Loucy (cell line): ENCODE measurements at regions not wholly inside any gene's neighbourhood (a gene's known extent, or its start where the extent isn't known, plus 50 kb on each side); places are given as distances from the start of the nearest gene placed in this dataset.

Experiments used
- H2AFZ ChIP-seq: fragments of 200-600 bp; sonication (generic); 2 replicates; pipeline ENCODE4 v1.6.0; 2016; ENCODE audit warnings: antibody characterized with exemption, mild to moderate bottlenecking, low read length, moderate library complexity
- H3F3A ChIP-seq: fragments of 200-600 bp; 2 replicates; pipeline ENCODE4 v1.6.0; 2016; ENCODE audit warnings: antibody characterized with exemption, low read depth, mild to moderate bottlenecking
- H3K27me3 ChIP-seq: fragments of 200-600 bp; sonication (generic); 2 replicates; pipeline ENCODE4 v1.6.1; 2014; ENCODE audit warnings: low read length, mild to moderate bottlenecking; ENCODE audit not compliant: insufficient read depth, poor library complexity, severe bottlenecking
- H3K36me3 ChIP-seq: fragments of 200-600 bp; sonication (generic); 2 replicates; pipeline ENCODE4 v1.6.1; 2016; ENCODE audit warnings: low read length; ENCODE audit not compliant: insufficient read depth
- H3K4me1 ChIP-seq: fragments of 200-600 bp; sonication (generic); 2 replicates; pipeline ENCODE4 v1.5.1; 2014; ENCODE audit warnings: low read length, mild to moderate bottlenecking; ENCODE audit not compliant: insufficient read depth, poor library complexity, severe bottlenecking
- H3K4me2 ChIP-seq: fragments of 200-600 bp; sonication (generic); 2 replicates; pipeline ENCODE4 v1.6.0; 2014; ENCODE audit warnings: antibody characterized with exemption, low read length, low read depth, mild to moderate bottlenecking; ENCODE audit not compliant: poor library complexity, severe bottlenecking
- H3K4me3 ChIP-seq: fragments of 200-600 bp; sonication (generic); 2 replicates; pipeline ENCODE4 v1.5.1; 2014; ENCODE audit warnings: low read length, mild to moderate bottlenecking, mixed read lengths; ENCODE audit not compliant: poor library complexity, severe bottlenecking
- H3K79me2 ChIP-seq: fragments of 200-600 bp; sonication (generic); 2 replicates; pipeline ENCODE4 v1.6.1; 2014; ENCODE audit warnings: low read length; ENCODE audit not compliant: insufficient read depth
- H3K9ac ChIP-seq: fragments of 200-600 bp; sonication (generic); 2 replicates; pipeline ENCODE4 v1.6.0; 2014; ENCODE audit warnings: mild to moderate bottlenecking, low read depth, low read length, moderate library complexity; ENCODE audit not compliant: poor library complexity, severe bottlenecking
- H3K9me2 ChIP-seq: fragments of 200-600 bp; sonication (generic); replicated peaks from 2 replicates; pipeline ENCODE4 v1.6.1; 2016; ENCODE audit warnings: low read depth, low read length, mixed read lengths
- H3K9me3 ChIP-seq: fragments of 200-600 bp; sonication (generic); 2 replicates; pipeline ENCODE4 v1.6.1; 2014; ENCODE audit warnings: mild to moderate bottlenecking, antibody characterized with exemption, low read length, low read depth; ENCODE audit not compliant: insufficient read depth
- H4K20me1 ChIP-seq: fragments of 200-600 bp; sonication (generic); 2 replicates; pipeline ENCODE4 v1.6.0; 2014; ENCODE audit warnings: antibody characterized with exemption, low read length, mild to moderate bottlenecking; ENCODE audit not compliant: insufficient read depth, poor library complexity, severe bottlenecking
- EZH2phosphoT487 ChIP-seq: fragments of 200-600 bp; IDR thresholded peaks from 2 replicates; pipeline ENCODE4 v1.6.1; 2018; ENCODE audit warnings: antibody characterized with exemption, mild to moderate bottlenecking, moderate library complexity, borderline replicate concordance
- TF ChIP-seq, protein P1 (sequence below): fragments of 200-600 bp; sonication (generic); conservative IDR thresholded peaks from 2 replicates; pipeline ENCODE4 v1.5.1; 2014; ENCODE audit warnings: mild to moderate bottlenecking, antibody characterized with exemption, low read length

GRCh38 chr5:164376843-164377242, 871.4 kb downstream of the MAT2B start:
- Histone ChIP-seq H3K4me2 (no peak overlapping the region), H4K20me1 (no peaks in the 10 kb centered on the region), H3K79me2 (no peaks in the 10 kb centered on the region), H3F3A (no peaks in the 10 kb centered on the region), H3K27me3 (no peaks in the 10 kb centered on the region), H2AFZ (no peak overlapping the region), H3K4me1 (no peaks in the 10 kb centered on the region), H3K36me3 (no peaks in the 10 kb centered on the region), H3K9me2 (no peaks in the 10 kb centered on the region), H3K4me3 (no peak overlapping the region), H3K9ac (no peak overlapping the region), H3K9me3 (no peaks in the 10 kb centered on the region)
- TF ChIP-seq, protein P1, sequence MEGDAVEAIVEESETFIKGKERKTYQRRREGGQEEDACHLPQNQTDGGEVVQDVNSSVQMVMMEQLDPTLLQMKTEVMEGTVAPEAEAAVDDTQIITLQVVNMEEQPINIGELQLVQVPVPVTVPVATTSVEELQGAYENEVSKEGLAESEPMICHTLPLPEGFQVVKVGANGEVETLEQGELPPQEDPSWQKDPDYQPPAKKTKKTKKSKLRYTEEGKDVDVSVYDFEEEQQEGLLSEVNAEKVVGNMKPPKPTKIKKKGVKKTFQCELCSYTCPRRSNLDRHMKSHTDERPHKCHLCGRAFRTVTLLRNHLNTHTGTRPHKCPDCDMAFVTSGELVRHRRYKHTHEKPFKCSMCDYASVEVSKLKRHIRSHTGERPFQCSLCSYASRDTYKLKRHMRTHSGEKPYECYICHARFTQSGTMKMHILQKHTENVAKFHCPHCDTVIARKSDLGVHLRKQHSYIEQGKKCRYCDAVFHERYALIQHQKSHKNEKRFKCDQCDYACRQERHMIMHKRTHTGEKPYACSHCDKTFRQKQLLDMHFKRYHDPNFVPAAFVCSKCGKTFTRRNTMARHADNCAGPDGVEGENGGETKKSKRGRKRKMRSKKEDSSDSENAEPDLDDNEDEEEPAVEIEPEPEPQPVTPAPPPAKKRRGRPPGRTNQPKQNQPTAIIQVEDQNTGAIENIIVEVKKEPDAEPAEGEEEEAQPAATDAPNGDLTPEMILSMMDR: no peak
- no peak for TF ChIP-seq EZH2phosphoT487

- TF ChIP-seq EZH2phosphoT487: no peak
- TF ChIP-seq, protein P1: no peak
- Histone ChIP-seq H3K27me3 (no peaks in the 10 kb centered on the region), H3K4me1 (no peaks in the 10 kb centered on the region), H3K79me2 (no peaks in the 10 kb centered on the region), H3F3A (no peaks in the 10 kb centered on the region), H3K9ac (no peak overlapping the region), H3K36me3 (no peaks in the 10 kb centered on the region), H3K9me3 (no peaks in the 10 kb centered on the region), H4K20me1 (no peaks in the 10 kb centered on the region), H2AFZ (no peak overlapping the region), H3K4me3 (no peak overlapping the region), H3K9me2 (no peaks in the 10 kb centered on the region), H3K4me2 (no peak overlapping the region)
Measured at GRCh38 chr5:164377746-164378145, 872.3 kb downstream of the MAT2B start.

DNA sequence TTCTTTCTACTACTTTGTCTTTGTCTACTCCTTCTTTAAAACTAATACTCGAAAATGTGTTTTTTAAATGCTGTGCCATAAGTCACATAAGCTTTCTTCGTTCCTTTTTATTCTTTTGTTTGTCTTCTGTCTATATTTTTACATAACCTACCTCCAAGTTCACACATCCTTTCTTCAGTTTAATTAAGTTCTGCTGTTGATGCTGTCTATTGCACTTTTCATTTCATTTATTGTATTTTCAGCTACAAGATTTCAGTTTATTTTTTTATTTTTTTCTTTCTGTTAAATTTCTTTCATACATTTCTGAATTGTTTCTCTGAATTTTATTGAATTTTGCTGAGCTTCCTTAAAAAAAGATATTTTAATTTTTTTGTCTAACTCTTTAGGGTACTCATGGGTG, 878.2 kb downstream of the MAT2B start:
- Histone ChIP-seq H2AFZ (no peak overlapping the region), H3K36me3 (no peaks in the 10 kb centered on the region)
- TF ChIP-seq, protein P1: no peak
- no peak for TF ChIP-seq EZH2phosphoT487

More for the DNA sequence above, 878.2 kb downstream of the MAT2B start:
- Histone ChIP-seq H3K79me2 (no peaks in the 10 kb centered on the region), H3K9me3 (no peaks in the 10 kb centered on the region), H3K27me3 (no peaks in the 10 kb centered on the region), H3K4me2 (no peak overlapping the region), H3K9ac (no peak overlapping the region), H3F3A (no peaks in the 10 kb centered on the region), H3K9me2 (no peaks in the 10 kb centered on the region), H3K4me1 (no peaks in the 10 kb centered on the region), H4K20me1 (no peaks in the 10 kb centered on the region), H3K4me3 (no peak overlapping the region)
